ENCODE measurements at regions not wholly inside any gene's neighbourhood (a gene's known extent, or its start where the extent isn't known, plus 50 kb on each side); places are given as distances from the start of the nearest gene placed in this dataset.
A peak's percentile ranks its signal among the peaks of the same experiment; 100 is the strongest.

- DNase-seq, result peak; percentile 74
Observed at GRCh38 chr3:193780810-193781478, 187.9 kb downstream of the OPA1 start.

GRCh38 chr3:193782276-193782647 lies 189.3 kb downstream of the OPA1 start:
- no peak for DNase-seq

GRCh38 chr3:193782747-193783146 lies 189.7 kb downstream of the OPA1 start:
- peak; percentile 70 for DNase-seq

- DNase-seq, result no peak
Observed at GRCh38 chr3:193783166-193783896, 190.3 kb downstream of the OPA1 start.

- no peak for DNase-seq
Observed at GRCh38 chr3:193784822-193785221, 191.8 kb downstream of the OPA1 start.

- no peak for DNase-seq
Observed at GRCh38 chr3:193787496-193787870, 194.5 kb downstream of the OPA1 start.

GRCh38 chr3:193788189-193788991 lies 195.4 kb downstream of the OPA1 start:
- no peak for DNase-seq

GRCh38 chr3:193789455-193789854 lies 196.4 kb downstream of the OPA1 start:
- no peak for DNase-seq

- no peak for DNase-seq
Observed at GRCh38 chr3:193790086-193790990, 197.3 kb downstream of the OPA1 start.

- DNase-seq, result peak; percentile 99
Observed at GRCh38 chr3:193791041-193792032, 198.3 kb downstream of the OPA1 start.

GRCh38 chr3:193793123-193793522 lies 200.1 kb downstream of the OPA1 start:
- DNase-seq, result no peak

GRCh38 chr3:193794002-193794881 lies 201.2 kb downstream of the OPA1 start:
- DNase-seq, result no peak

GRCh38 chr3:193795062-193795690 lies 202.2 kb downstream of the OPA1 start:
- no peak for DNase-seq

- DNase-seq, result no peak
Observed at GRCh38 chr3:193796089-193796488, 203.1 kb downstream of the OPA1 start.

GRCh38 chr3:193797566-193797965 lies 204.6 kb downstream of the OPA1 start:
- DNase-seq, result no peak

GRCh38 chr3:193798051-193798450 lies 205.0 kb downstream of the OPA1 start:
- DNase-seq, result no peak

- DNase-seq, result no peak
Observed at GRCh38 chr3:193800138-193801043, 207.4 kb downstream of the OPA1 start.

- DNase-seq, result no peak
Observed at GRCh38 chr3:193801097-193801496, 208.1 kb downstream of the OPA1 start.

GRCh38 chr3:193803288-193803687 lies 210.3 kb downstream of the OPA1 start:
- peak; percentile 29 for DNase-seq
